Upper lobe of left lung (tissue), 4 donors: ENCODE measurements at regions not wholly inside any gene's neighbourhood (a gene's known extent, or its start where the extent isn't known, plus 50 kb on each side); places are given as distances from the start of the nearest gene placed in this dataset.

Experiments
- POLR2A ChIP-seq, 4 donors: fragments of 450-650 bp; IDR thresholded peaks; one replicate each; pipeline ENCODE4 v1.5.1; 2016 to 2017; ENCODE audit warnings: antibody characterized with exemption in 4 of 4, mild to moderate bottlenecking in 2 of 4
- TF ChIP-seq, protein P1 (sequence below), 6 experiments: fragments of 450-650 bp in 4 of 6; fragments of 200-600 bp in 2 of 6; sonication (generic) in 2 of 6; IDR thresholded peaks; one replicate each; pipeline ENCODE4 v1.5.1; 2016 to 2019; ENCODE audit warnings: antibody characterized with exemption in 6 of 6

DNA sequence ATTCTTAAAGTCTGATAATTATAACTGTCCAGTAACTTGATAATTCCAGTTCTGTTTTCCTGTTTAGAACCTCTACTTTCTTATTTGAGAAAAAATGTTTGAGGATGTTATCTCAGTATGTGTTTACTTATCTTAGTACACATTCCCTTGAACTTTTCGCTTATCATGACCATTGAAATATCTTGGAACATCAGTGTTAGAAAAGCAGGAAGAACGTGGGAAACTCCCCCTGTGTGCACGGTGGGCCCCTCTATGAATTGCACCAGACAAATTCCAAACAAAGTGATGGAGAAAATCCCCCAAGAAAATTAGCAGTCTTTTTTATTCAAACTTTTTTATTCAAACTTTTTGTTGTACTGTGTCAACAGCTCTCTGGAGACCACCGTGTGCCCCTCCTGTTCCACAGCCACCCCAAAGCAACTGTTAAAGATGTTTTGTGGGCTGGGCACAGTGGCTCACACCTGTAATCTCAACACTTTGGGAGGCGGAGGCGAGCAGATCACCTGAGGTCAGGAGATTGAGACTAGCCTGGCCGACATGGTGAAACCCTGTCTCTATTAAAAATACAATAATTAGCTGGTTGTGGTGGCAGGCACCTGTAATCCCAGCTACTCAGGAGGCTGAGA, 78.3 kb upstream of the PEG3 start:
- TF ChIP-seq, protein P1, sequence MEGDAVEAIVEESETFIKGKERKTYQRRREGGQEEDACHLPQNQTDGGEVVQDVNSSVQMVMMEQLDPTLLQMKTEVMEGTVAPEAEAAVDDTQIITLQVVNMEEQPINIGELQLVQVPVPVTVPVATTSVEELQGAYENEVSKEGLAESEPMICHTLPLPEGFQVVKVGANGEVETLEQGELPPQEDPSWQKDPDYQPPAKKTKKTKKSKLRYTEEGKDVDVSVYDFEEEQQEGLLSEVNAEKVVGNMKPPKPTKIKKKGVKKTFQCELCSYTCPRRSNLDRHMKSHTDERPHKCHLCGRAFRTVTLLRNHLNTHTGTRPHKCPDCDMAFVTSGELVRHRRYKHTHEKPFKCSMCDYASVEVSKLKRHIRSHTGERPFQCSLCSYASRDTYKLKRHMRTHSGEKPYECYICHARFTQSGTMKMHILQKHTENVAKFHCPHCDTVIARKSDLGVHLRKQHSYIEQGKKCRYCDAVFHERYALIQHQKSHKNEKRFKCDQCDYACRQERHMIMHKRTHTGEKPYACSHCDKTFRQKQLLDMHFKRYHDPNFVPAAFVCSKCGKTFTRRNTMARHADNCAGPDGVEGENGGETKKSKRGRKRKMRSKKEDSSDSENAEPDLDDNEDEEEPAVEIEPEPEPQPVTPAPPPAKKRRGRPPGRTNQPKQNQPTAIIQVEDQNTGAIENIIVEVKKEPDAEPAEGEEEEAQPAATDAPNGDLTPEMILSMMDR (IDR thresholded peaks at IDR 0.05) = no peak
- no peak for TF ChIP-seq POLR2A (IDR thresholded peaks at IDR 0.05)
